Endothelial cell of umbilical vein (primary cell): ENCODE measurements at regions not wholly inside any gene's neighbourhood (a gene's known extent, or its start where the extent isn't known, plus 50 kb on each side); places are given as distances from the start of the nearest gene placed in this dataset.

Experiments used
- TF ChIP-seq, protein P1 (sequence below), 2 donors: IDR thresholded peaks; 1 replicate in 1 of 2; 2 replicates in 1 of 2; pipeline ENCODE4 v1.5.1; 2011; ENCODE audit warnings: low read length in 2 of 2, mild to moderate bottlenecking in 2 of 2, moderate library complexity in 2 of 2, control low read depth in 1 of 2, inconsistent platforms in 1 of 2, low read depth in 1 of 2; ENCODE audit not compliant: insufficient read depth in 1 of 2; ENCODE audit errors: extremely low read depth in 1 of 2
- TF ChIP-seq, protein P2 (sequence below): IDR thresholded peaks from 2 replicates; pipeline ENCODE4 v1.6.1; 2011; ENCODE audit not compliant: insufficient read depth, insufficient read length

GRCh38 chr18:73942956-73943355, 204.7 kb downstream of the FBXO15 start:
- TF ChIP-seq, protein P1, sequence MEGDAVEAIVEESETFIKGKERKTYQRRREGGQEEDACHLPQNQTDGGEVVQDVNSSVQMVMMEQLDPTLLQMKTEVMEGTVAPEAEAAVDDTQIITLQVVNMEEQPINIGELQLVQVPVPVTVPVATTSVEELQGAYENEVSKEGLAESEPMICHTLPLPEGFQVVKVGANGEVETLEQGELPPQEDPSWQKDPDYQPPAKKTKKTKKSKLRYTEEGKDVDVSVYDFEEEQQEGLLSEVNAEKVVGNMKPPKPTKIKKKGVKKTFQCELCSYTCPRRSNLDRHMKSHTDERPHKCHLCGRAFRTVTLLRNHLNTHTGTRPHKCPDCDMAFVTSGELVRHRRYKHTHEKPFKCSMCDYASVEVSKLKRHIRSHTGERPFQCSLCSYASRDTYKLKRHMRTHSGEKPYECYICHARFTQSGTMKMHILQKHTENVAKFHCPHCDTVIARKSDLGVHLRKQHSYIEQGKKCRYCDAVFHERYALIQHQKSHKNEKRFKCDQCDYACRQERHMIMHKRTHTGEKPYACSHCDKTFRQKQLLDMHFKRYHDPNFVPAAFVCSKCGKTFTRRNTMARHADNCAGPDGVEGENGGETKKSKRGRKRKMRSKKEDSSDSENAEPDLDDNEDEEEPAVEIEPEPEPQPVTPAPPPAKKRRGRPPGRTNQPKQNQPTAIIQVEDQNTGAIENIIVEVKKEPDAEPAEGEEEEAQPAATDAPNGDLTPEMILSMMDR (IDR thresholded peaks at IDR 0.05; ENCODE audit: extremely low read depth in 1 of 2, insufficient read depth in 1 of 2, low read depth in 1 of 2, low read length in 2 of 2): no peak
- TF ChIP-seq, protein P2, sequence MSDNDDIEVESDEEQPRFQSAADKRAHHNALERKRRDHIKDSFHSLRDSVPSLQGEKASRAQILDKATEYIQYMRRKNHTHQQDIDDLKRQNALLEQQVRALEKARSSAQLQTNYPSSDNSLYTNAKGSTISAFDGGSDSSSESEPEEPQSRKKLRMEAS: no peak
